ENCODE measurements at regions not wholly inside any gene's neighbourhood (a gene's known extent, or its start where the extent isn't known, plus 50 kb on each side); places are given as distances from the start of the nearest gene placed in this dataset.

DNA sequence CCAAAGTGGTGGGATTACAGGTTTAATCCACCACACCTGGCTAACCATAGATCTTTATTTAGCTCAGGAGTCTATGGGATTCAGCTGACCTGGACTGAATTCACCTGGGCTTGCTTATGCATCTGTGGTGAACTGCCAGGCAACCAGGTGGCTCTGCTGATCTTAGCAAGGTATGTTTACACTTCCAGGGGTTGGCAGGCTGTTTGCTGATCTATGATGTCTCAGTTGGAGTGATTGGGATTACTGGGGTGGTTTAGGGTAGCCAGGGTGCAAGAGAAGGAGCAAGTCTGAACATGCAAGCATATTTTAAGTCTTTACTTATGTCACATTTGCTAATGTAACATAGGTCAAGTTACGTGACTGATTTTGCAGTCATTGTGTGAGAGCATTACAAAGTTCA is 63.6 kb upstream of the JAK2 start:
- DNase-seq, result no peak

GRCh38 chr9:4922101-4922500 is 63.0 kb upstream of the JAK2 start:
- DNase-seq, result no peak

DNA sequence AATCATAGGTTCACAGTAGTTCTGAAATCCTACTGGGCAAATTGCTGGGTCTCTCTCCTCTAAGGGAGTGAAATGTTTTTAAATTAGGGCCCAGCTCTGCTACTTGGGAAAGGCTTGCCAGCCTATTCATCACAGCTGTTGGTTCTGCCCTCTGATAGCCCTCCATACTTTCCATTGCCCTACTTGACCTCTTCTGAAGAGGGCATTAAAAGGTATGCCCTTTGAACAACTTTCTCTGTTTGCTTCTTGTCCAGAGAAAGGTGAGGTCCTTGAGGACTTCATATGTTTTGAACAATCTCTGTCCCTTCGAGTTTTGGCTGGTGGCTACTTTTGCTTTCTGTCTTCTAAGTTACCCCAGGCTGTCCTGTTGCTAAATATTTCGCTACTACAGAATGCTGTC is 62.3 kb upstream of the JAK2 start:
- no peak for DNase-seq

- DNase-seq, result no peak
Observed at GRCh38 chr9:4923141-4923540, 61.9 kb upstream of the JAK2 start.

- peak; percentile 14 for DNase-seq
Observed at GRCh38 chr9:4923580-4924544, 61.2 kb upstream of the JAK2 start.

- DNase-seq, result no peak
Observed at GRCh38 chr9:4926239-4926638, 58.8 kb upstream of the JAK2 start.

GRCh38 chr9:4927043-4927471 is 58.0 kb upstream of the JAK2 start:
- DNase-seq, result no peak

DNA sequence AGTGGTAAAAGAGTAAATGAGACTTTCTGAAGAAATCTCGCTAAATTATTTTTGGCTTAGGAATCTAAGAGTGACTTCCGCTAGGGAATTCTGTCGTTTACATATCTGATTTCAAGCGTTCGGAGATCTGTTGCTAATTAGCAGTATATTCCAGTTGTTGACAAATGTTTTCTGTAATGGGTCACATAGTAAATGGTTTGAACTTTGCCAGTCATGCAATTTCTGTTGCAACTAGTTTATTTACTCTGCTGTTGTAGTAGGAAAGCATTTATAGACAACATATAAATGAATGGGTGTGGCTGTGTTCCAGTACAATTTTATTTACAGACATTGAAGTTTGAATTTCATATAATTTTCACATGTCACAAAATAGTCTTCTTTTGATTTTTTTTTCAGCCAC is 57.4 kb upstream of the JAK2 start:
- no peak for DNase-seq

GRCh38 chr9:4929917-4930316 is 55.2 kb upstream of the JAK2 start:
- DNase-seq, result no peak

GRCh38 chr9:4932681-4933080 is 52.4 kb upstream of the JAK2 start:
- DNase-seq, result no peak

- no peak for DNase-seq
Observed at GRCh38 chr9:4933177-4933576, 51.9 kb upstream of the JAK2 start.

GRCh38 chr9:4933861-4934260 is 51.2 kb upstream of the JAK2 start:
- DNase-seq, result no peak

DNA sequence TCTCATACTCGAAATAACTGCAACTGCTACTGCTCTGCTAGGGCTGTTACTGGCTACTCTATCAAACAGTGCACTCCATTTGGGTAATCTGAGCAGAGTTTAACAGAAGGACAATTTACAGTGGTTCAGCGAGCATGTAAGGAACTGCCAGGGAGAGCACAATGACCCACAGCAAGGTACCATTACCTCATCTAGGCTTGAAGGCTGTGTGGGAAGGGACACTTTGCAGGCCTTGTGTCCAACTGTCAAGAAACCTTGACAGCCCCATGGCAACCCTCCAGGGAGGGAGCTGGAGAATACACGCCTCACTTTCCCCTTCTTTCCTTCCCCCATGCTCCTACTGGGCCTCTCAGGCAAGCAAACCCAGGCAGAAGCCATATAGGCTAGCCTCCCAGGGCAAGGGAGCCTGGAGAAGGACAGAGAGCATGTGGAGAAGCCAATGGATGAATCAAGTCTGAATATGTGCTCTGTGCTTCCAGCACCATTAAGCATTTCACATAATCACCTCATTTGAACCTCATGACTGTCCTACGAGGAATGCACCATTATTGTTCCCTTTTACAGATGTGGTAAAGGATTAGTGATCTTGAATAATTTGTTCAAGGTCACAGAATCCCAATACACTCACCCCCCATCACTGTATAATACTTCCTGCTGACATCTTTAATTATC is 49.9 kb upstream of the JAK2 start:
- no peak for DNase-seq

Data from CD4-positive, alpha-beta T cell treated with Interleukin-6 for 4 hours (primary cell).